A549 (cell line): ENCODE measurements at regions not wholly inside any gene's neighbourhood (a gene's known extent, or its start where the extent isn't known, plus 50 kb on each side); places are given as distances from the start of the nearest gene placed in this dataset.

Experiments
- ATAC-seq, 2 experiments: fragments of 200-7000 bp in 1 of 2; fragments of >200 bp in 1 of 2; cut with Nextera tagmentation in 1 of 2; cut with Tn5 transposase in 1 of 2; 3 replicates each; pipeline versions ENCODE4 v1.8.0 to v1.9.1; 2018 to 2020; ENCODE audit warnings: mild to moderate bottlenecking in 1 of 2, moderate library complexity in 1 of 2
- CTCF ChIA-PET: fragments of 300-600 bp; sonication (Branson Sonifier 250); formaldehyde crosslinking; extraction: SDS; loops from one replicate; lab custom pipeline; 2021; ENCODE audit warnings: antibody characterized with exemption, inconsistent platforms; lab: Yijun Ruan, JAX
- POLR2A ChIA-PET: fragments of 350-600 bp; formaldehyde crosslinking; extraction: SDS; loops from one replicate; lab custom pipeline; 2021; ENCODE audit warnings: antibody characterized with exemption, inconsistent platforms; lab: Yijun Ruan, JAX
- DNase-seq, 2 experiments: peaks; one replicate each; pipeline versions ENCODE4 v3.0.0 to v3.0.0-alpha.2; 2011 to 2016; ENCODE audit warnings: low read depth in 1 of 2, low spot score in 1 of 2
- FAIRE-seq: peaks from 2 replicates; lab custom pipeline; 2011; peaks lifted over from hg19 to GRCh38; lab: Jason Lieb, UNC
- H3K27ac ChIP-seq, 2 experiments: fragments of >200 bp; sonication (Bioruptor Twin); formaldehyde crosslinking; 3 replicates each; pipeline ENCODE4 v1.5.1; 2016 to 2017
- H3K4me1 ChIP-seq: fragments of >200 bp; sonication (Bioruptor Twin); formaldehyde crosslinking; 3 replicates; pipeline ENCODE4 v1.6.1; 2016
- H3K4me2 ChIP-seq: fragments of >200 bp; sonication (Bioruptor Twin); formaldehyde crosslinking; 3 replicates; pipeline ENCODE4 v1.6.1; 2016
- H3K4me3 ChIP-seq: fragments of >200 bp; sonication (Bioruptor Twin); formaldehyde crosslinking; 3 replicates; pipeline ENCODE4 v1.5.1; 2016
- H3K9me3 ChIP-seq: fragments of >200 bp; sonication (Bioruptor Twin); formaldehyde crosslinking; 3 replicates; pipeline ENCODE4 v1.6.1; 2016
- BHLHE40 ChIP-seq: IDR thresholded peaks from 2 replicates; pipeline ENCODE4 v1.6.1; 2012; ENCODE audit warnings: low read depth, low read length, inconsistent platforms
- CBX8 ChIP-seq: fragments of 200-600 bp; sonication (generic); IDR thresholded peaks from 2 replicates; pipeline ENCODE4 v1.6.1; 2016
- CEBPB ChIP-seq, 2 experiments: fragments of >200 bp in 1 of 2; sonication (Bioruptor Twin) in 1 of 2; formaldehyde crosslinking in 1 of 2; IDR thresholded peaks; 2 replicates each; pipeline ENCODE4 v1.6.1; 2012 to 2016
- CTCF ChIP-seq: fragments of >200 bp; sonication (Bioruptor Twin); formaldehyde crosslinking; IDR thresholded peaks from 3 replicates; pipeline ENCODE4 v1.5.1; 2016
- EHMT2 ChIP-seq: fragments of 200-600 bp; sonication (generic); IDR thresholded peaks from 2 replicates; pipeline ENCODE4 v1.6.1; 2016; ENCODE audit warnings: antibody characterized with exemption, low read depth, mild to moderate bottlenecking, moderate library complexity
- FOSB ChIP-seq: fragments of 250-450 bp; sonication (Bioruptor Pico); IDR thresholded peaks from 2 replicates; pipeline ENCODE4 v1.5.0; 2020; ENCODE audit warnings: mild to moderate bottlenecking, moderate library complexity
- FOSL2 ChIP-seq, 2 experiments: fragments of 450-650 bp in 1 of 2; fragments of >200 bp in 1 of 2; sonication (Bioruptor Twin) in 1 of 2; formaldehyde crosslinking; IDR thresholded peaks; 2 replicates each; pipeline versions ENCODE4 v1.5.0 to v1.6.1; 2016 to 2020; ENCODE audit warnings: mild to moderate bottlenecking in 1 of 2, moderate library complexity in 1 of 2
- FOXS1 ChIP-seq: fragments of 250-450 bp; sonication (Bioruptor Pico); IDR thresholded peaks from 2 replicates; pipeline ENCODE4 v1.5.0; 2020; ENCODE audit warnings: mild to moderate bottlenecking, moderate library complexity
- GATA3 ChIP-seq: IDR thresholded peaks from 2 replicates; pipeline ENCODE4 v1.6.1; 2012; ENCODE audit warnings: borderline replicate concordance
- HDAC2 ChIP-seq: fragments of 200-600 bp; sonication (generic); IDR thresholded peaks from 2 replicates; pipeline ENCODE4 v1.6.1; 2016
- HES2 ChIP-seq: fragments of >200 bp; sonication (Bioruptor Twin); formaldehyde crosslinking; IDR thresholded peaks from 2 replicates; pipeline ENCODE4 v1.6.1; 2016
- HEYL ChIP-seq: fragments of 250-450 bp; sonication (Bioruptor Pico); IDR thresholded peaks from 2 replicates; pipeline ENCODE4 v1.8.0; 2021; ENCODE audit warnings: mild to moderate bottlenecking, moderate library complexity
- HOXA7 ChIP-seq: fragments of 250-450 bp; sonication (Bioruptor Pico); IDR thresholded peaks from 2 replicates; pipeline ENCODE4 v1.5.0; 2020; ENCODE audit warnings: mild to moderate bottlenecking, moderate library complexity
- HOXB13 ChIP-seq: fragments of 250-450 bp; sonication (Bioruptor Pico); IDR thresholded peaks from 2 replicates; pipeline ENCODE4 v1.5.0; 2020; ENCODE audit warnings: low read depth, mild to moderate bottlenecking, moderate library complexity
- HOXB5 ChIP-seq: fragments of 250-450 bp; sonication (Bioruptor Pico); IDR thresholded peaks from 2 replicates; pipeline ENCODE4 v1.5.0; 2020; ENCODE audit warnings: mild to moderate bottlenecking, moderate library complexity
- MYC ChIP-seq: IDR thresholded peaks from 2 replicates; pipeline ENCODE4 v1.6.1; 2012; ENCODE audit warnings: mild to moderate bottlenecking, inconsistent platforms, low read length, improper control_type of control experiment, borderline replicate concordance
- NR3C1 ChIP-seq: fragments of >200 bp; sonication (Bioruptor Twin); formaldehyde crosslinking; IDR thresholded peaks from 3 replicates; pipeline ENCODE4 v1.6.1; 2017
- PBX3 ChIP-seq: IDR thresholded peaks from 2 replicates; pipeline ENCODE4 v1.6.1; 2012
- PHF8 ChIP-seq: fragments of 200-600 bp; sonication (generic); IDR thresholded peaks from 2 replicates; pipeline ENCODE4 v1.6.1; 2016; ENCODE audit warnings: low read depth, mild to moderate bottlenecking, antibody characterized with exemption, moderate library complexity, borderline replicate concordance
- POLR2A ChIP-seq: IDR thresholded peaks from 2 replicates; pipeline ENCODE4 v1.6.1; 2012; ENCODE audit warnings: mild to moderate bottlenecking, low read length
- POLR2AphosphoS2 ChIP-seq: conservative IDR thresholded peaks from 2 replicates; pipeline ENCODE4 v1.6.1; 2012; ENCODE audit warnings: low read length, improper control_type of control experiment, inconsistent platforms
- RAD21 ChIP-seq, 2 experiments: fragments of >200 bp in 1 of 2; sonication (Bioruptor Twin) in 1 of 2; formaldehyde crosslinking in 1 of 2; IDR thresholded peaks in 1 of 2; conservative IDR thresholded peaks in 1 of 2; 2 replicates in 1 of 2; 3 replicates in 1 of 2; pipeline ENCODE4 v1.6.1; 2012 to 2018; ENCODE audit warnings: inconsistent platforms in 1 of 2
- RNF2 ChIP-seq: fragments of 200-600 bp; sonication (generic); IDR thresholded peaks from 2 replicates; pipeline ENCODE4 v1.6.1; 2016; ENCODE audit warnings: low read depth, mild to moderate bottlenecking, antibody characterized with exemption, moderate library complexity, borderline replicate concordance
- ZC3H11A ChIP-seq: fragments of 450-650 bp; IDR thresholded peaks from 2 replicates; pipeline ENCODE4 v1.6.1; 2014; ENCODE audit warnings: antibody characterized with exemption, mild to moderate bottlenecking
- ZNF302 ChIP-seq: fragments of 250-450 bp; sonication (Bioruptor Pico); IDR thresholded peaks from 2 replicates; pipeline ENCODE4 v1.9.0; 2021; ENCODE audit warnings: inconsistent platforms, mild to moderate bottlenecking, moderate library complexity
- ZSCAN20 ChIP-seq: fragments of 250-450 bp; sonication (Bioruptor Pico); IDR thresholded peaks from 2 replicates; pipeline ENCODE4 v1.8.0; 2022; ENCODE audit warnings: mild to moderate bottlenecking, moderate library complexity
- WGBS: methylation state at CpG from one replicate; pipeline ENCODE4 v1.1.6; 2017; ENCODE audit errors: missing lambda C conversion rate; 5-methylcytosine and 5-hydroxymethylcytosine counted together
- TF ChIP-seq, protein P1 (sequence below): fragments of 450-650 bp; IDR thresholded peaks from 2 replicates; pipeline ENCODE4 v1.6.1; 2014; ENCODE audit warnings: antibody characterized with exemption
- TF ChIP-seq, protein P2 (sequence below): fragments of >200 bp; sonication (Bioruptor Twin); formaldehyde crosslinking; IDR thresholded peaks from 3 replicates; pipeline ENCODE4 v1.6.1; 2016
- TF ChIP-seq, protein P3 (sequence below): IDR thresholded peaks from 2 replicates; pipeline ENCODE4 v1.6.1; 2012; ENCODE audit warnings: low read depth, borderline replicate concordance

DNA sequence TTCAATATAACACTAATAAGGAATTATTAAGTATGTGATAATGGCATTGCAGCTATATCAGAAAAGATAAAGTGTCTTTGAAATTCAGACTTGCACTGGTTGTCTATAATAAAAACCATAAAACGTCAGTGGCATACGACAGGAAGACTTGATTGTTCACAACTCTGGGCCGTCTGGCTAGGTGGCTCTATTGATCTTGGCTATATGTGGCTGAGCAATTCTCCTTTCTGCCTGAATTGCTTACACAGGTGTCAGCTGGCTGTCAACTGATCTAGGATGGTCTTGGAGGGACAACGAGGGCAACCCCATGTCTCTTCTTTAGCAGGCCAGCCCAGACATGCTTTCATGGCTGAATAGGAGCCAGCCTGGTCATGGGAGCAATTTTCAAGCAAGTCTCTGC, 359.1 kb downstream of the QKI start (continued):
- TF ChIP-seq BHLHE40 (no peak), HDAC2 (no peak)
- TF ChIP-seq, all 56 proteins: peak for 0

DNA sequence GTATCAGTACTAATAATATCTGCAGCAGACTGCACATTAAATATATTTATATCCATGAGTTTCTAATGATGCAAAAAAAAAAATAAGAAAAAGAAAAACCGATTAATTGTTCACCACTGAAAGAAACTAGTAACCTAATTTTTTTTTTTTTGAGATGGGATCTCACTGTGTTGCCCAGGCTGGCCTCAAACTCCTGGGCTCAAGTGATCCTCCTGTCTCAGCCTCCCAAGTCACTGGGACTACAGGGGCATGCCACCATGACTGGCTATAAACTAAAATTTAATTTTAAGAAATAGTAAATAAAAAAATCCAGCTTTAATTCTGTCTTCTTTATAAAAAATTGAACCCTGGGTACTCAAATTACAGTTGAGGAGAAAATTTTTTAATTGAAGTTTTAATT, 358.2 kb downstream of the QKI start:
- Histone ChIP-seq H3K4me3 (no peak overlapping the region), H3K4me1 (no peaks in the 10 kb centered on the region), H3K27ac (no peak overlapping the region), H3K9me3 (no peaks in the 10 kb centered on the region), H3K4me2 (no peak overlapping the region)
- WGBS = 3% methylated on average over 1 of the region's 1 CpG
- no peak for ATAC-seq
- CTCF ChIA-PET = no interaction called here
- no peak for FAIRE-seq
- POLR2A ChIA-PET = no interaction called here
- TF ChIP-seq ZSCAN20 (CRISPR knock-in tag) (no peak), CBX8 (no peak), HOXA7 (CRISPR knock-in tag) (no peak), RNF2 (no peak), POLR2A (no peak), MYC (no peak)
- TF ChIP-seq, protein P1, sequence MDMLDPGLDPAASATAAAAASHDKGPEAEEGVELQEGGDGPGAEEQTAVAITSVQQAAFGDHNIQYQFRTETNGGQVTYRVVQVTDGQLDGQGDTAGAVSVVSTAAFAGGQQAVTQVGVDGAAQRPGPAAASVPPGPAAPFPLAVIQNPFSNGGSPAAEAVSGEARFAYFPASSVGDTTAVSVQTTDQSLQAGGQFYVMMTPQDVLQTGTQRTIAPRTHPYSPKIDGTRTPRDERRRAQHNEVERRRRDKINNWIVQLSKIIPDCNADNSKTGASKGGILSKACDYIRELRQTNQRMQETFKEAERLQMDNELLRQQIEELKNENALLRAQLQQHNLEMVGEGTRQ = no peak
- DNase-seq = no peak

DNA sequence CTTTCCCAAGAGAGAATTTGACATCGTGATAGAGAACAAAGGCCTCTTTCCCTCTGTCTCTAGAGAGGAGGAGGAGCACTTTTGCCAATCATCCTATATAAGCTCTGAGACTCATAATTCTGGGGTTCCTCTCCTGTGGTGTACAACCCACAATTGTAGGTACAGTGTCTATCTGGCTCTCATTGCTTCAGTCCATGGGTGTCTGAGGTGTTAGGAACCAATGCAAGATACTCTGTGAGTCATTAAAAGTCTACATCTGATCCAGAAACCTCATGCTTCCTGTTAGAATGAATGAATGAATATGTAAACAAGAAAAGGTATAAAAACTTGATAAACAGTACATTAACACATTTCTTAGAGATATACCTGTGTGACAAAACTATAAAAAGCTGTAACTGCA, 356.7 kb downstream of the QKI start:
- TF ChIP-seq CBX8 (no peak), FOSB (CRISPR knock-in tag) (no peak), RAD21 (conservative IDR thresholded peaks at IDR 0.05 in 1 of 2, IDR thresholded peaks at IDR 0.05 in 1 of 2) (no peak), ZC3H11A (no peak), FOXS1 (no peak), CEBPB (IDR thresholded peaks at IDR 0.05) (no peak), EHMT2 (no peak), POLR2A (no peak), PBX3 (no peak), HOXA7 (CRISPR knock-in tag) (no peak), HEYL (no peak), NR3C1 (no peak), MYC (no peak)
- TF ChIP-seq, protein P2, sequence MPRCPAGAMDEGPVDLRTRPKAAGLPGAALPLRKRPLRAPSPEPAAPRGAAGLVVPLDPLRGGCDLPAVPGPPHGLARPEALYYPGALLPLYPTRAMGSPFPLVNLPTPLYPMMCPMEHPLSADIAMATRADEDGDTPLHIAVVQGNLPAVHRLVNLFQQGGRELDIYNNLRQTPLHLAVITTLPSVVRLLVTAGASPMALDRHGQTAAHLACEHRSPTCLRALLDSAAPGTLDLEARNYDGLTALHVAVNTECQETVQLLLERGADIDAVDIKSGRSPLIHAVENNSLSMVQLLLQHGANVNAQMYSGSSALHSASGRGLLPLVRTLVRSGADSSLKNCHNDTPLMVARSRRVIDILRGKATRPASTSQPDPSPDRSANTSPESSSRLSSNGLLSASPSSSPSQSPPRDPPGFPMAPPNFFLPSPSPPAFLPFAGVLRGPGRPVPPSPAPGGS = no peak
- 94% methylated on average over 1 of the region's 1 CpG for WGBS
- H3K4me2 ChIP-seq = no peak overlapping the region
- ChIA-PET CTCF (no interaction called here), POLR2A (no interaction called here)
- no peak for FAIRE-seq
- no peak for DNase-seq
- no peaks in the 10 kb centered on the region for H3K4me1 ChIP-seq
- no peak for ATAC-seq
- H3K27ac ChIP-seq = no peak overlapping the region
- no peak overlapping the region for H3K4me3 ChIP-seq
- H3K9me3 ChIP-seq = no peaks in the 10 kb centered on the region

GRCh38 chr6:163768905-163769304, 354.4 kb downstream of the QKI start:
- POLR2A ChIA-PET = no interaction called here
- Histone ChIP-seq H3K4me3 (no peak overlapping the region), H3K4me2 (no peak overlapping the region), H3K27ac (no peak overlapping the region), H3K9me3 (no peaks in the 10 kb centered on the region), H3K4me1 (no peaks in the 10 kb centered on the region)
- CTCF ChIA-PET = no interaction called here
- no peak for FAIRE-seq
- ATAC-seq = no peak
- no peak for DNase-seq
- TF ChIP-seq PHF8 (no peak), BHLHE40 (no peak), POLR2AphosphoS2 (no peak), RNF2 (no peak), ZSCAN20 (CRISPR knock-in tag) (no peak), ZNF302 (CRISPR knock-in tag) (no peak), CTCF (no peak), GATA3 (no peak), HOXB5 (no peak), HES2 (no peak), POLR2A (no peak), RAD21 (conservative IDR thresholded peaks at IDR 0.05 in 1 of 2, IDR thresholded peaks at IDR 0.05 in 1 of 2) (no peak), HOXB13 (CRISPR knock-in tag) (no peak), EHMT2 (no peak), FOSL2 (IDR thresholded peaks at IDR 0.05) (no peak), FOSL2 (CRISPR knock-in tag; IDR thresholded peaks at IDR 0.05) (no peak)
- TF ChIP-seq, protein P3, sequence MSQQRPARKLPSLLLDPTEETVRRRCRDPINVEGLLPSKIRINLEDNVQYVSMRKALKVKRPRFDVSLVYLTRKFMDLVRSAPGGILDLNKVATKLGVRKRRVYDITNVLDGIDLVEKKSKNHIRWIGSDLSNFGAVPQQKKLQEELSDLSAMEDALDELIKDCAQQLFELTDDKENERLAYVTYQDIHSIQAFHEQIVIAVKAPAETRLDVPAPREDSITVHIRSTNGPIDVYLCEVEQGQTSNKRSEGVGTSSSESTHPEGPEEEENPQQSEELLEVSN = no peak
